K562 (cell line): ENCODE measurements at regions not wholly inside any gene's neighbourhood (a gene's known extent, or its start where the extent isn't known, plus 50 kb on each side); places are given as distances from the start of the nearest gene placed in this dataset.

ENCODE experiments used
- CTCF ChIP-seq, 3 experiments: IDR thresholded peaks in 2 of 3; conservative IDR thresholded peaks in 1 of 3; 2 replicates each; pipeline ENCODE4 v1.5.1; 2011 to 2012; ENCODE audit warnings: low read length in 3 of 3, mild to moderate bottlenecking in 3 of 3, control low read depth in 2 of 3, improper control_type of control experiment in 1 of 3, inconsistent platforms in 1 of 3, low read depth in 1 of 3, mixed read lengths in 1 of 3, moderate library complexity in 1 of 3; ENCODE audit not compliant: insufficient read depth in 2 of 3
- KDM1A ChIP-seq, 2 experiments: fragments of 450-650 bp; IDR thresholded peaks; 2 replicates each; pipeline ENCODE4 v1.6.1; 2016; ENCODE audit warnings: mild to moderate bottlenecking in 2 of 2
- POLR2A ChIP-seq: fragments of 450-650 bp; conservative IDR thresholded peaks from 2 replicates; pipeline ENCODE4 v1.6.1; 2016
- TFAP4 ChIP-seq: sonication (generic); formaldehyde crosslinking; IDR thresholded peaks from 2 replicates; pipeline ENCODE4 v1.8.0; 2022; ENCODE audit warnings: missing genetic modification reagents, mild to moderate bottlenecking, moderate library complexity, borderline replicate concordance
- ZBTB7A ChIP-seq: IDR thresholded peaks from 2 replicates; pipeline ENCODE4 v1.6.1; 2011; ENCODE audit warnings: low read depth, mild to moderate bottlenecking, low read length, moderate library complexity, borderline replicate concordance; ENCODE audit not compliant: control insufficient read depth
- ZNF764 ChIP-seq: fragments of 250-450 bp; sonication (Bioruptor Pico); IDR thresholded peaks from 2 replicates; pipeline ENCODE4 v1.4.0; 2020; ENCODE audit warnings: low read depth, mild to moderate bottlenecking, moderate library complexity

DNA sequence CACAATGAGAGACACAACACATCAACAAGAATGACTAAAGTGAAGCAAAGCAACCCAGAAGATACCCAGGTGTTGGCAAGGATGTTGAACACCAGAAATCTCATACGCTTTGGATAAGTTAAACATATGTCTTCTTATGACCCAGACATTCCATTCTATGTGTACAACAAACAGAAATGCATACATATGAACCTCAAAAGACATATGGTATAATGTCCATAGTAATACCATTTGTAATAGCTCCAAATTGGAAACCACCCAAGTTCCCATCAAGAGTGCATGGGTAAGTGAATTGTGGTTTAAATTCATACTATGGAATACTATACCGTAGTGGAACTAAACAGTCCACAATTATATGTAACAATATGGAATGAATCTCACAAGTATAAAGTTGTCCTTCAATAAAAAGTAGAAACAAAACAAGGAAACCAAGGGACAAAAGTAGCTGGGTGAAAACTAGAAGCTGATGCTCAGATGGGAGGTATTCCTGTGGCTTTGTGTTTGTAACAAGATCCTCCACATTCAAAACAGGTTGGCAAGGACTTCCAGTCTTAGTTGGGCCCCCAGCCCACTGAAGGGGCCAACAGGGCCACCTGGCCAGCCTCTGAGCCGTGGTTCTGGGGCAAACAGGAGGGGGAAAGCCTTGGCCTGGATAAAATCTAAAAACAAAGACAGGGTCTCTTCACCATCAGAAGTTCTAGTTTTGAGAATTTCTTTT is 171.8 kb upstream of the PITX1 start:
- TF ChIP-seq ZNF764 (CRISPR knock-in tag) (no peak), KDM1A (IDR thresholded peaks at IDR 0.05) (no peak), POLR2A (no peak), CTCF (IDR thresholded peaks at IDR 0.05 in 2 of 3, conservative IDR thresholded peaks at IDR 0.05 in 1 of 3; ENCODE audit: insufficient read depth in 2 of 3, low read depth in 1 of 3, low read length in 3 of 3) (no peak), TFAP4 (CRISPR knock-in tag) (no peak), ZBTB7A (no peak)
